GM12878 (cell line): ENCODE measurements at regions not wholly inside any gene's neighbourhood (a gene's known extent, or its start where the extent isn't known, plus 50 kb on each side); places are given as distances from the start of the nearest gene placed in this dataset.

Source experiments
- ATAC-seq: fragments of 200-7000 bp; cut with Tn5 transposase; 3 replicates; pipeline ENCODE4 v1.9.1; 2020; ENCODE audit warnings: mild to moderate bottlenecking, moderate library complexity
- BruUV-seq: library from RNA; stranded (reverse); fragments of 400-500 nt; replicated peaks from 2 replicates; lab custom pipeline; 2021; lab: Mats Ljungman, UMichigan
- CTCF ChIA-PET: fragments of 300-600 bp; sonication (Branson Sonifier 250); formaldehyde crosslinking; extraction: SDS; loops from one replicate; lab custom pipeline; 2021; ENCODE audit warnings: inconsistent platforms; lab: Yijun Ruan, JAX
- POLR2A ChIA-PET: fragments of 350-600 bp; formaldehyde crosslinking; extraction: SDS; loops from one replicate; lab custom pipeline; 2021; ENCODE audit warnings: inconsistent platforms; lab: Charles Lee
- RAD21 ChIA-PET: fragments of 300-600 bp; sonication (Branson Sonifier 250); formaldehyde crosslinking; loops from one replicate; lab custom pipeline; 2023; ENCODE audit warnings: antibody characterized with exemption; ENCODE audit not compliant: unreplicated experiment; lab: Charles Lee
- SMC1A ChIA-PET: fragments of 300-600 bp; sonication (Branson Sonifier 250); formaldehyde crosslinking; loops from one replicate; lab custom pipeline; 2023; ENCODE audit not compliant: unreplicated experiment, uncharacterized antibody; lab: Charles Lee
- DNase-seq: peaks from one replicate; pipeline ENCODE4 v3.0.0-alpha.2; 2011; ENCODE audit warnings: low read depth, low spot score
- FAIRE-seq: peaks from 3 replicates; lab custom pipeline; 2011; peaks lifted over from hg19 to GRCh38; lab: Jason Lieb, UNC
- H2AFZ ChIP-seq: 2 replicates; pipeline ENCODE4 v1.6.0; 2011; ENCODE audit warnings: low read depth, low read length, control low read depth; ENCODE audit not compliant: control insufficient read depth
- H3K27ac ChIP-seq: 2 replicates; pipeline ENCODE4 v1.5.1; 2011; ENCODE audit warnings: control low read depth; ENCODE audit not compliant: control insufficient read depth, insufficient read depth
- H3K27me3 ChIP-seq, 2 experiments: replicated peaks in 1 of 2; 2 replicates each; pipeline versions ENCODE4 v1.6.0 to v1.6.1; 2011; ENCODE audit warnings: low read length in 1 of 2; ENCODE audit not compliant: control insufficient read depth in 2 of 2, insufficient read depth in 2 of 2
- H3K36me3 ChIP-seq, 2 experiments: 2 replicates each; pipeline ENCODE4 v1.5.1; 2011; ENCODE audit warnings: low read length in 1 of 2; ENCODE audit not compliant: control insufficient read depth in 2 of 2, insufficient read depth in 2 of 2
- H3K4me1 ChIP-seq: 2 replicates; pipeline ENCODE4 v1.6.1; 2011; ENCODE audit warnings: mild to moderate bottlenecking, low read length, moderate library complexity, mixed read lengths; ENCODE audit not compliant: control insufficient read depth, insufficient read depth
- H3K4me2 ChIP-seq: 2 replicates; pipeline ENCODE4 v1.6.0; 2011; ENCODE audit warnings: control low read depth; ENCODE audit not compliant: control insufficient read depth, insufficient read depth
- H3K4me3 ChIP-seq: fragments of 200-600 bp; sonication (generic); 2 replicates; pipeline ENCODE4 v1.5.1; 2016
- H3K79me2 ChIP-seq: 2 replicates; pipeline ENCODE4 v1.6.0; 2011; ENCODE audit warnings: low read length; ENCODE audit not compliant: control insufficient read depth, insufficient read depth
- H3K9ac ChIP-seq: 2 replicates; pipeline ENCODE4 v1.8.0; 2011; ENCODE audit warnings: low read length, control low read depth, mixed read lengths; ENCODE audit not compliant: control insufficient read depth, insufficient read depth
- H3K9me3 ChIP-seq: replicated peaks from 3 replicates; pipeline ENCODE4 v1.5.1; 2011; ENCODE audit warnings: mild to moderate bottlenecking, low read length; ENCODE audit not compliant: control insufficient read depth, insufficient read depth
- H4K20me1 ChIP-seq: 2 replicates; pipeline ENCODE4 v1.6.0; 2011; ENCODE audit not compliant: control insufficient read depth, insufficient read depth
- BCL11A ChIP-seq: IDR thresholded peaks from 2 replicates; pipeline ENCODE4 v1.6.1; 2011; ENCODE audit warnings: low read depth, low read length
- CREM ChIP-seq: IDR thresholded peaks from 2 replicates; pipeline ENCODE4 v1.6.1; 2014; ENCODE audit warnings: antibody characterized with exemption, low read depth
- HCFC1 ChIP-seq: fragments of 150-350 bp; IDR thresholded peaks from 2 replicates; pipeline ENCODE4 v1.6.1; 2014; ENCODE audit warnings: low read length
- LARP7 ChIP-seq: fragments of 450-650 bp; IDR thresholded peaks from 2 replicates; pipeline ENCODE4 v1.6.1; 2017; ENCODE audit warnings: mild to moderate bottlenecking
- MEF2B ChIP-seq: fragments of 450-650 bp; IDR thresholded peaks from 2 replicates; pipeline ENCODE4 v1.6.1; 2018; ENCODE audit warnings: mild to moderate bottlenecking, moderate library complexity; ENCODE audit not compliant: partially characterized antibody, poor library complexity, severe bottlenecking
- NFIC ChIP-seq: IDR thresholded peaks from 2 replicates; pipeline ENCODE4 v1.6.1; 2012; ENCODE audit warnings: low read depth, mild to moderate bottlenecking, inconsistent platforms, low read length, moderate library complexity
- NFYB ChIP-seq: IDR thresholded peaks from 2 replicates; pipeline ENCODE4 v1.6.1; 2011; ENCODE audit warnings: low read depth, mild to moderate bottlenecking, low read length, improper control_type of control experiment, moderate library complexity; ENCODE audit not compliant: insufficient read depth
- PAX8 ChIP-seq: fragments of 450-650 bp; IDR thresholded peaks from 2 replicates; pipeline ENCODE4 v1.6.1; 2017; ENCODE audit warnings: mild to moderate bottlenecking, moderate library complexity
- RCOR1 ChIP-seq: conservative IDR thresholded peaks from 2 replicates; pipeline ENCODE4 v1.6.1; 2012; ENCODE audit warnings: low read depth, low read length, improper control_type of control experiment
- ZNF24 ChIP-seq: fragments of 450-650 bp; IDR thresholded peaks from 2 replicates; pipeline ENCODE4 v1.6.1; 2017; ENCODE audit warnings: antibody characterized with exemption, mild to moderate bottlenecking
- WGBS: methylation state at CpG from one replicate; pipeline ENCODE4 v1.1.6; 2016; ENCODE audit warnings: low lambda C conversion rate; ENCODE audit not compliant: insufficient replicate concordance, insufficient coverage; ENCODE audit errors: missing lambda C conversion rate; 5-methylcytosine and 5-hydroxymethylcytosine counted together
- in situ Hi-C: fragments of 300-500 bp; cut with MboI; formaldehyde crosslinking; loops from 9 replicates; pipeline ENCODE4 v1.14.3; 2018; ENCODE audit warnings: mixed read lengths
- intact Hi-C: fragments of 100-400 bp; cut with micrococcal nuclease; formaldehyde crosslinking; loops from one replicate; pipeline ENCODE4 v1.14.2; 2022; ENCODE audit not compliant: unreplicated experiment
- TF ChIP-seq, protein P1 (sequence below): fragments of 450-650 bp; formaldehyde crosslinking; IDR thresholded peaks from 2 replicates; pipeline ENCODE4 v1.4.0; 2022; ENCODE audit warnings: mild to moderate bottlenecking, moderate library complexity
- TF ChIP-seq, protein P2 (sequence below): IDR thresholded peaks from 2 replicates; pipeline ENCODE4 v1.6.1; 2012; ENCODE audit warnings: low read depth, low read length, improper control_type of control experiment

GRCh38 chr17:69690531-69690930 is 276.0 kb downstream of the MAP2K6 start:
- no TSS peak for BruUV-seq
- TF ChIP-seq, protein P1, sequence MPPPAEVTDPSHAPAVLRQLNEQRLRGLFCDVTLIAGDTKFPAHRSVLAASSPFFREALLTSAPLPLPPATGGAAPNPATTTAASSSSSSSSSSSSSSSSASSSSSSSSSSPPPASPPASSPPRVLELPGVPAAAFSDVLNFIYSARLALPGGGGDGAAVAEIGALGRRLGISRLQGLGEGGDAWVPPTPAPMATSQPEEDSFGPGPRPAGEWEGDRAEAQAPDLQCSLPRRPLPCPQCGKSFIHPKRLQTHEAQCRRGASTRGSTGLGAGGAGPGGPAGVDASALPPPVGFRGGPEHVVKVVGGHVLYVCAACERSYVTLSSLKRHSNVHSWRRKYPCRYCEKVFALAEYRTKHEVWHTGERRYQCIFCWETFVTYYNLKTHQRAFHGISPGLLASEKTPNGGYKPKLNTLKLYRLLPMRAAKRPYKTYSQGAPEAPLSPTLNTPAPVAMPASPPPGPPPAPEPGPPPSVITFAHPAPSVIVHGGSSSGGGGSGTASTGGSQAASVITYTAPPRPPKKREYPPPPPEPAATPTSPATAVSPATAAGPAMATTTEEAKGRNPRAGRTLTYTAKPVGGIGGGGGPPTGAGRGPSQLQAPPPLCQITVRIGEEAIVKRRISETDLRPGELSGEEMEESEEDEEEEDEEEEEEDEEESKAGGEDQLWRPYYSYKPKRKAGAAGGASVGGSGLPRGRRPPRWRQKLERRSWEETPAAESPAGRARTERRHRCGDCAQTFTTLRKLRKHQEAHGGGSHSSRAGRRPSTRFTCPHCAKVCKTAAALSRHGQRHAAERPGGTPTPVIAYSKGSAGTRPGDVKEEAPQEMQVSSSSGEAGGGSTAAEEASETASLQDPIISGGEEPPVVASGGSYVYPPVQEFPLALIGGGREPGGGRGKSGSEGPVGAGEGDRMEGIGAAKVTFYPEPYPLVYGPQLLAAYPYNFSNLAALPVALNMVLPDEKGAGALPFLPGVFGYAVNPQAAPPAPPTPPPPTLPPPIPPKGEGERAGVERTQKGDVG: no peak
- TF ChIP-seq NFYB: no peak
- TF ChIP-seq ZNF24: no peak
- TF ChIP-seq BCL11A: no peak
- no peak for TF ChIP-seq RCOR1
- no peak for TF ChIP-seq CREM
- no peak for TF ChIP-seq HCFC1
- TF ChIP-seq NFIC: no peak
- TF ChIP-seq MEF2B: no peak
- TF ChIP-seq, protein P2, sequence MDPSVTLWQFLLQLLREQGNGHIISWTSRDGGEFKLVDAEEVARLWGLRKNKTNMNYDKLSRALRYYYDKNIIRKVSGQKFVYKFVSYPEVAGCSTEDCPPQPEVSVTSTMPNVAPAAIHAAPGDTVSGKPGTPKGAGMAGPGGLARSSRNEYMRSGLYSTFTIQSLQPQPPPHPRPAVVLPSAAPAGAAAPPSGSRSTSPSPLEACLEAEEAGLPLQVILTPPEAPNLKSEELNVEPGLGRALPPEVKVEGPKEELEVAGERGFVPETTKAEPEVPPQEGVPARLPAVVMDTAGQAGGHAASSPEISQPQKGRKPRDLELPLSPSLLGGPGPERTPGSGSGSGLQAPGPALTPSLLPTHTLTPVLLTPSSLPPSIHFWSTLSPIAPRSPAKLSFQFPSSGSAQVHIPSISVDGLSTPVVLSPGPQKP: no peak
- TF ChIP-seq PAX8: no peak
- TF ChIP-seq LARP7: no peak
- ATAC-seq: no peak
- Histone ChIP-seq H3K9ac (no peak overlapping the region), H3K4me1 (no peaks in the 10 kb centered on the region), H3K4me3 (no peak overlapping the region), H2AFZ (no peak overlapping the region), H3K4me2 (no peak overlapping the region), H4K20me1 (no peaks in the 10 kb centered on the region), H3K27me3 (no peaks in the 10 kb centered on the region), H3K79me2 (no peaks in the 10 kb centered on the region), H3K27ac (no peak overlapping the region), H3K9me3 (no peaks in the 10 kb centered on the region), H3K36me3 (no peaks in the 10 kb centered on the region)
- FAIRE-seq: no peak
- ChIA-PET CTCF (interaction anchor here (0.6 kb wide), 1 partner anchor 121 kb away, joined by 3 read pairs; no protein-coding TSS in a partner anchor), SMC1A (no interaction called here), RAD21 (no interaction called here), POLR2A (no interaction called here)
- intact Hi-C loops: no loop called here
- DNase-seq: no peak
- in situ Hi-C loops: no loop called here
- WGBS: 47% methylated on average over 1 of the region's 1 CpG
